ENCODE measurements at regions not wholly inside any gene's neighbourhood (a gene's known extent, or its start where the extent isn't known, plus 50 kb on each side); places are given as distances from the start of the nearest gene placed in this dataset.
"Not testable (repeated sequence)": the region's sequence is repeated elsewhere in the genome, so short reads cannot be mapped to it uniquely, and the experiment has no call there.

DNA sequence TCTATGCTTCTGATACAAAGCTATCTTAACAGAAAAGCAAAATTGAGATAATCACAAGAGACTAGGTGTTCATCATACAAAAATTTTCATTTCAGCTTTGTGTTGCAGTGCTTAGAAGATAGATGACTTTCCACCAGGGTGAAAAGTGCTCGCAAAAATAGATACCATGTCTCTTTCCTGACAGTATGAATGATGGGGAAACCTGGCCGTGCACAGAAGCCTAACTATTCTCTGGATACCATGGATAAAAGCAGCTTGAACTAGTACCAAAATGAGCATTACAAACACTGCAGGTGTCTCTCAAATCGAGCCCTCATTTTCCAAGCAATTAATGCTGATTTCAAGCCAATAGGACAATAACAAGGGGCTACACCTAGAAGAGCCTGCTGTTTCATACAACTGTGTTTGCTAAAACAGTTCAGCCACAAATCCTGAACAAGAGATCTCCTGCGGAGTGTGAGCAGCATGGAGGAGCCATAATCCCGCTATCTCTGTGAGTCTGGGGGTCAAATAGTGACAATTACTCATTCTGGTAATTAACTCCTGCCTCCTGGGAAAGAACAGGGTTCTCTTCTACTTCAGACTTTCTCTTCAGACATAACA, 507.6 kb downstream of the PID1 start:
- Histone ChIP-seq H3K27ac (ENCODE audit: low read length) (no peak overlapping the region), H3K4me1 (ENCODE audit: control insufficient read depth, insufficient read depth, low read length) (no peaks in the 10 kb centered on the region), H3K4me3 (ENCODE audit: low read length) (no peak overlapping the region), H3K27me3 (ENCODE audit: control insufficient read depth, insufficient read depth, low read length) (no peaks in the 10 kb centered on the region), H3K36me3 (ENCODE audit: control insufficient read depth, insufficient read depth, low read length) (no peaks in the 10 kb centered on the region), H3K9me3 (ENCODE audit: control insufficient read depth, low read depth, low read length) (no peaks in the 10 kb centered on the region)
- no CpG with 5 or more reads among the region's 5 CpGs for WGBS (ENCODE audit: insufficient coverage, low lambda C conversion rate)
- no peak for DNase-seq

DNA sequence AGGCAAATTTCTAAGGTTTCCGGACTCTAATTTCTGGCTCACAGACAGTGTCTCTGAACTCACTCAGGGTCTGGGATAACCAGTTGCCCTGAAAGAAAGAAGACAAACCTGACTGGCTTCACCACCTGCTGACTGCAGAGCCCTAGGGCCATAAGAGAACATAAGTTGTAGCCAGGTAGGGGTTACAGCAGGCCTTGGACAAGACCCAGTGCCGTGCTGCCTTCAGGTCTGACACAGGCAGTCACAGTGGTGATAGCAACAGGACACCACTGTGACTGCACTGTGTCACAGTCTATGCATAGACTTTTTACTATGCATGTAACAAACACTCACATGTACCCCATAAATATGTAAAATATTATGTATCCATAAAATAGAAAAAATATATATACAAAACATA, 508.5 kb downstream of the PID1 start:
- Histone ChIP-seq H3K4me1 (ENCODE audit: control insufficient read depth, insufficient read depth, low read length) (no peaks in the 10 kb centered on the region), H3K27ac (ENCODE audit: low read length) (no peak overlapping the region), H3K4me3 (ENCODE audit: low read length) (no peak overlapping the region), H3K27me3 (ENCODE audit: control insufficient read depth, insufficient read depth, low read length) (no peaks in the 10 kb centered on the region), H3K9me3 (ENCODE audit: control insufficient read depth, low read depth, low read length) (no peaks in the 10 kb centered on the region), H3K36me3 (ENCODE audit: control insufficient read depth, insufficient read depth, low read length) (no peaks in the 10 kb centered on the region)
- DNase-seq, result no peak
- no CpG with 5 or more reads among the region's 2 CpGs for WGBS (ENCODE audit: insufficient coverage, low lambda C conversion rate)

DNA sequence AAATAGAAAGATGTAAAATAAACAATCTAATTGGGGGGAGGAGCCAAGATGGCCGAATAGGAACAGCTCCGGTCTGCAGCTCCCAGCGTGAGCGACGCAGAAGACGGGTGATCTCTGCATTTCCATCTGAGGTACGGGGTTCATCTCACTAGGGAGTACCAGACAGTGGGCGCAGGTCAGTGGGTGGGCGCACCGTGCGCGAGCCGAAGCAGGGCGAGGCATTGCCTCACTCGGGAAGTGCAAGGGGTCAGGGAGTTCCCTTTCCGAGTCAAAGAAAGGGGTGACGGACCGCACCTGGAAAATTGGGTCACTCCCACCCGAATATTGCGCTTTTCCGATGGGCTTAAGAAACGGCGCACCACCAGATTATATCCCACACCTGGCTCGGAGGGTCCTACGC, 515.4 kb downstream of the PID1 start:
- not testable (repeated sequence) for H3K4me1 ChIP-seq (ENCODE audit: control insufficient read depth, insufficient read depth, low read length); H3K9me3 ChIP-seq (ENCODE audit: control insufficient read depth, low read depth, low read length); H3K27ac ChIP-seq (ENCODE audit: low read length); H3K36me3 ChIP-seq (ENCODE audit: control insufficient read depth, insufficient read depth, low read length); H3K27me3 ChIP-seq (ENCODE audit: control insufficient read depth, insufficient read depth, low read length); DNase-seq; H3K4me3 ChIP-seq (ENCODE audit: low read length)
- WGBS (ENCODE audit: insufficient coverage, low lambda C conversion rate), result no CpG with 5 or more reads among the region's 25 CpGs

DNA sequence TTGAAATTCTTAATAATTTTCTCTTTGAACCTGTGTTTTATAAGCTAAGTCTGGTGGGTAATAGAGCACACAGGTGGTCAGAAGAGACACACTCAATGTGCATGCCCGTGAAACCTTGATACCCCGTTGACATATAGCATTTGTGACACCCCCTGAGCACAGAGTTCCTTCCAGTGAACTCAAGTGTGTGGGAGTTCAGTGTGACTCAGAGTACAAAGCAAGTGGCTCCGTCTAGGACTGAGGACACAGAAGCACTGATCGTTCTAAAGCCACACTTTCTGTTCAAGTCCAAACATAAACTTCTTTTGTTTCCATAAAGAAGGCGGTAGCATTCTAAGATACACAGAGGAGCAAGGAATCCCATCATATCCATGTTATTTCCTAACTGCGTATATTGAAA, 523.6 kb downstream of the PID1 start:
- Histone ChIP-seq H3K4me1 (ENCODE audit: control insufficient read depth, insufficient read depth, low read length) (no peaks in the 10 kb centered on the region), H3K36me3 (ENCODE audit: control insufficient read depth, insufficient read depth, low read length) (no peaks in the 10 kb centered on the region), H3K9me3 (ENCODE audit: control insufficient read depth, low read depth, low read length) (no peaks in the 10 kb centered on the region), H3K27ac (ENCODE audit: low read length) (no peak overlapping the region), H3K4me3 (ENCODE audit: low read length) (no peak overlapping the region), H3K27me3 (ENCODE audit: control insufficient read depth, insufficient read depth, low read length) (no peaks in the 10 kb centered on the region)
- no peak for DNase-seq
- WGBS (ENCODE audit: insufficient coverage, low lambda C conversion rate), result no CpG with 5 or more reads among the region's 6 CpGs

DNA sequence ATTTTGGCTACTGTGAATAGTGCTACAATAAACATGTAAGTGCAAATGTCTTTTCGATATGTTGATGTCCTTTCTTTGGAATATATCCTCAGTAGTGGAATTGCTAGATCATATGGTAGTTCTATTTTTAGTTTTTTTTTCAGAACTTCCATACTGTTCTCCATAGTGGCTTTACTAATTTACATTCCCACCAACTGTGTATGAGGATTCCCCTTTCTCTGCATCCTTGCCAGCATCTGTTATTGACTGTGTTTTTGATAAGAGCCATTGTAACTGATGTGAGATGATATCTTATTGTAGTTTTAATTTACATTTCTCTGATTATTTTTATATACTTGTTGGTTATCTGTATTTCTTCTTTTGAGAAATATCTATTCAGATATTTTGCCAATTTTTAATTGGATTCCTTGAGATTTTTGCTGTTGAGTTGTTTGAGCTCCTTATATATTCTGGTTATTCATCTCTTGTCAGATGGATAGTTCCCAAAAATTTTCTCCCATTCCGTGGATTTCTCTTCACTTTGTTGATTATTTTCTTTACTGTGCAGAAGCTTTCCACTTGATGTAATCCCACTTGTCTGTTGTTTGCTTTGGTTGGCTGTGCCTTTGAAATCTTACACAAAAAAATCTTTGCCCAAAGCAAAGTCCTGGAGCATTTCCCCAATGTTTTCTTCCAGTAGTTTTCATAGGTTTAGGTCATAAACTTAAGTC, 532.3 kb downstream of the PID1 start:
- no peaks in the 10 kb centered on the region for H3K9me3 ChIP-seq (ENCODE audit: control insufficient read depth, low read depth, low read length)
- no peaks in the 10 kb centered on the region for H3K36me3 ChIP-seq (ENCODE audit: control insufficient read depth, insufficient read depth, low read length)
- H3K27ac ChIP-seq (ENCODE audit: low read length), result no peak overlapping the region
- H3K4me1 ChIP-seq (ENCODE audit: control insufficient read depth, insufficient read depth, low read length), result no peaks in the 10 kb centered on the region
- 80% methylated on average over 2 of the region's 2 CpGs for WGBS (ENCODE audit: insufficient coverage, low lambda C conversion rate)
- no peak for DNase-seq
- no peak overlapping the region for H3K4me3 ChIP-seq (ENCODE audit: low read length)
- no peaks in the 10 kb centered on the region for H3K27me3 ChIP-seq (ENCODE audit: control insufficient read depth, insufficient read depth, low read length)

DNA sequence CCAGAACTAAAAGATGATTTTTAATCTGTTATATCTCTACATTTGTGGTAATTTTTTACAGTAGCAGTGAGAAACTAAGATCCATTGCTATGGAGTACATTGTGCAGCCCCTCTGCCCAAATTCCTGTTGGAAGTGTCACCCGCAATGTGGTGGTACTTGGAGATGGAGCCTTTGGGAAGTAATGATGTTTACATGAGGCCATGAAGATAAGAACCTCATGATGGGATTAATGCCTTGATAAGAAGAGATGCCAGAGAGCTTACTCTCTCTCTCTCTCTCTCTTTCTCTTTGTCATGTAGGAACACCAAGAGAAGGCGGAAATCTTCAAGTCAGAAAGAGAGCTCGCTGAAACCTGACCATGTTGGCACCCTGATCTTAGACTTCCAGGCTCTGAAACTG, 535.4 kb downstream of the PID1 start:
- Histone ChIP-seq H3K27me3 (ENCODE audit: control insufficient read depth, insufficient read depth, low read length) (no peaks in the 10 kb centered on the region), H3K9me3 (ENCODE audit: control insufficient read depth, low read depth, low read length) (no peaks in the 10 kb centered on the region), H3K4me3 (ENCODE audit: low read length) (no peak overlapping the region), H3K27ac (ENCODE audit: low read length) (no peak overlapping the region), H3K4me1 (ENCODE audit: control insufficient read depth, insufficient read depth, low read length) (no peaks in the 10 kb centered on the region), H3K36me3 (ENCODE audit: control insufficient read depth, insufficient read depth, low read length) (no peaks in the 10 kb centered on the region)
- DNase-seq, result no peak
- no CpG with 5 or more reads among the region's 3 CpGs for WGBS (ENCODE audit: insufficient coverage, low lambda C conversion rate)

DNA sequence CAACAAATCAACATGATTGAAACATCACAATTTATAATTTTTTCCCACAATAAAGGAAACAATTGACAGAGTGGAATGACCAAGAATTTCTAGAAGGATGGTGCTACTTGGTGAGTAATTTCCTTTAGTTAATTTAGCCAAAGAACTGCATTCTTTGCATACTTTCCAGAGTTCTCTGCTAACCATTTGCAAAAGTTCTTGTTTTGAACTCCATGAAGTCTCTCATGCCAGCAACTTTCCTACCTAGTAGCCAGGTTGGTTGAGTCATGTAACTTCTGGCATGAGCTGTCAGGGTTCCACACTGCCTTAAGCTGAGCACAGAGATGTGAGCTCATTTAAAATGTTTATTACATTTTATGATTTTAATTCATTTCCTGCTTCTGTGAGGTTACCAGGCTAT, 539.6 kb downstream of the PID1 start:
- H3K36me3 ChIP-seq (ENCODE audit: control insufficient read depth, insufficient read depth, low read length), result no peaks in the 10 kb centered on the region
- no peaks in the 10 kb centered on the region for H3K9me3 ChIP-seq (ENCODE audit: control insufficient read depth, low read depth, low read length)
- no peak overlapping the region for H3K27ac ChIP-seq (ENCODE audit: low read length)
- DNase-seq, result no peak
- no peak overlapping the region for H3K4me3 ChIP-seq (ENCODE audit: low read length)
- no peaks in the 10 kb centered on the region for H3K4me1 ChIP-seq (ENCODE audit: control insufficient read depth, insufficient read depth, low read length)
- H3K27me3 ChIP-seq (ENCODE audit: control insufficient read depth, insufficient read depth, low read length), result no peaks in the 10 kb centered on the region

- H3K36me3 ChIP-seq (ENCODE audit: control insufficient read depth, insufficient read depth, low read length), result no peaks in the 10 kb centered on the region
- WGBS (ENCODE audit: insufficient coverage, low lambda C conversion rate), result 71% methylated on average over 1 of the region's 5 CpGs
- no peak overlapping the region for H3K27ac ChIP-seq (ENCODE audit: low read length)
- no peak overlapping the region for H3K4me3 ChIP-seq (ENCODE audit: low read length)
- no peaks in the 10 kb centered on the region for H3K4me1 ChIP-seq (ENCODE audit: control insufficient read depth, insufficient read depth, low read length)
- DNase-seq, result no peak
- H3K9me3 ChIP-seq (ENCODE audit: control insufficient read depth, low read depth, low read length), result no peaks in the 10 kb centered on the region
- H3K27me3 ChIP-seq (ENCODE audit: control insufficient read depth, insufficient read depth, low read length), result no peaks in the 10 kb centered on the region
Observed at GRCh38 chr2:228728961-228729360, 542.1 kb downstream of the PID1 start.

- H3K9me3 ChIP-seq (ENCODE audit: control insufficient read depth, low read depth, low read length), result no peaks in the 10 kb centered on the region
- H3K27me3 ChIP-seq (ENCODE audit: control insufficient read depth, insufficient read depth, low read length), result no peaks in the 10 kb centered on the region
- H3K27ac ChIP-seq (ENCODE audit: low read length), result no peak overlapping the region
- DNase-seq, result no peak
- no peaks in the 10 kb centered on the region for H3K36me3 ChIP-seq (ENCODE audit: control insufficient read depth, insufficient read depth, low read length)
- no CpG with 5 or more reads among the region's 1 CpG for WGBS (ENCODE audit: insufficient coverage, low lambda C conversion rate)
- no peak overlapping the region for H3K4me3 ChIP-seq (ENCODE audit: low read length)
- no peaks in the 10 kb centered on the region for H3K4me1 ChIP-seq (ENCODE audit: control insufficient read depth, insufficient read depth, low read length)
Observed at GRCh38 chr2:228725031-228725430, 543.5 kb upstream of the SPHKAP start.

DNA sequence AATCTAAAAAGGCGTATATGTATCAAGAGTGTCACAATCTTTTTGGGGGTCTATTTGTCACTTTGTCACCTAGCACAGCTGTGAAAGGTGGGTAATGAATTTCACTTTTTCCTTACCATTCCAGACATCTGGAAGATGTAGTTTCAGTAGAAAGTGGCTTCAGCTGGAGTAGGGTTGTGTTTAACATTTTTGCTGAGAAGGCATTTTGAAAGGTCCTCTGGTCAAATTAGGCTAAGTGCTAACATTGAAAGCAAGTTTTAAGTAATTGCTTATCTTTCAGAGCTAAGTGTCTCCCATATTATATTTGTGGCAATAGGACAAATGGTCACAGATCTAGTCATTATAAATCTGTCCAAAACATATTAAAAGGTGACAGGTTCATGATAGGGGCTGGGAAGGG, 542.1 kb upstream of the SPHKAP start:
- Histone ChIP-seq H3K4me3 (ENCODE audit: low read length) (no peak overlapping the region), H3K9me3 (ENCODE audit: control insufficient read depth, low read depth, low read length) (no peaks in the 10 kb centered on the region), H3K36me3 (ENCODE audit: control insufficient read depth, insufficient read depth, low read length) (no peaks in the 10 kb centered on the region)

DNA sequence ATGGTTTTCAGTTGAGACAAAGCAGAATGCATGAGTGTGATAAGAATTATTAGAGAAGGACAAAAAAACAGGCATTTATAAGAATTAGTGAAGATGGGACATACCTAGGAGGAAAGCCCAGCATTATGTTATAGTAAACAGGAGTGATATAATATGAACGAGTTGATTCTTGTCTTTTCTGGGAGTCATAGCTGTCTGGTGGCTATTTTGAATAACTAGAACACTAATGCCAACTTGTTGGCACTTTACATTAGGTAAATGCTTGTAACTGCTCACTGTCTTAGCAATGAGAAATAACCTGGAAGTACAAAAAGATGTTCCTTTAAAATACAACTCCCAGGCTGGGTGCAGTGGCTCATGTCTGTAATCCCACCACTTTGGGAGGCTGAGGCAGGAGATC, 540.8 kb upstream of the SPHKAP start:
- Histone ChIP-seq H3K27ac (ENCODE audit: low read length) (no peak overlapping the region), H3K4me3 (ENCODE audit: low read length) (no peak overlapping the region), H3K36me3 (ENCODE audit: control insufficient read depth, insufficient read depth, low read length) (no peaks in the 10 kb centered on the region), H3K9me3 (ENCODE audit: control insufficient read depth, low read depth, low read length) (no peaks in the 10 kb centered on the region), H3K4me1 (ENCODE audit: control insufficient read depth, insufficient read depth, low read length) (no peaks in the 10 kb centered on the region), H3K27me3 (ENCODE audit: control insufficient read depth, insufficient read depth, low read length) (no peaks in the 10 kb centered on the region)
- no peak for DNase-seq
- WGBS (ENCODE audit: insufficient coverage, low lambda C conversion rate), result 38% methylated on average over 1 of the region's 1 CpG

More for the DNA sequence above, 542.1 kb upstream of the SPHKAP start:
- Histone ChIP-seq H3K27me3 (ENCODE audit: control insufficient read depth, insufficient read depth, low read length) (no peaks in the 10 kb centered on the region), H3K27ac (ENCODE audit: low read length) (no peak overlapping the region), H3K4me1 (ENCODE audit: control insufficient read depth, insufficient read depth, low read length) (no peaks in the 10 kb centered on the region)
- DNase-seq, result no peak
- 80% methylated on average over 1 of the region's 1 CpG for WGBS (ENCODE audit: insufficient coverage, low lambda C conversion rate)
